ENCODE measurements at regions not wholly inside any gene's neighbourhood (a gene's known extent, or its start where the extent isn't known, plus 50 kb on each side); places are given as distances from the start of the nearest gene placed in this dataset.

DNA sequence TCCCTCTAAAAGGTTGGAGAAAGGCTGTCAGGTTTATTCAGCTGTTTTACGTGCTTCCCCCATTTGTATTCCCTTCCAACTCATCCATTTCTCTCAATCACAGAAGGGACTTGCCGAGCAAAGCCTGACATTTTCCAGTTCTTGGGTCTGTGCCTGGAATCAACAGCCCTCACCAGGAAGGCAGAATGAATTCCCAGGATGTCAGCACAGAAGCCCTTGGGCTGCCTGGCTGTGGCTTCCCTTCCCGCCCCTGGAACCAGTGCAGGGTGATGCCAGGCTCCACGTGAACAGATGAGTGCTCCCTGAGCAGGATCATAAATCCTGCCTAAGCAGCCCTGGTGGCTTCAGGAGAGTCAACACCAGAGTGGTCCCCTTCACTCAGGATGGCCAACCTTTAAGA is 86.1 kb upstream of the CD83 start:
- no peak for DNase-seq

DNA sequence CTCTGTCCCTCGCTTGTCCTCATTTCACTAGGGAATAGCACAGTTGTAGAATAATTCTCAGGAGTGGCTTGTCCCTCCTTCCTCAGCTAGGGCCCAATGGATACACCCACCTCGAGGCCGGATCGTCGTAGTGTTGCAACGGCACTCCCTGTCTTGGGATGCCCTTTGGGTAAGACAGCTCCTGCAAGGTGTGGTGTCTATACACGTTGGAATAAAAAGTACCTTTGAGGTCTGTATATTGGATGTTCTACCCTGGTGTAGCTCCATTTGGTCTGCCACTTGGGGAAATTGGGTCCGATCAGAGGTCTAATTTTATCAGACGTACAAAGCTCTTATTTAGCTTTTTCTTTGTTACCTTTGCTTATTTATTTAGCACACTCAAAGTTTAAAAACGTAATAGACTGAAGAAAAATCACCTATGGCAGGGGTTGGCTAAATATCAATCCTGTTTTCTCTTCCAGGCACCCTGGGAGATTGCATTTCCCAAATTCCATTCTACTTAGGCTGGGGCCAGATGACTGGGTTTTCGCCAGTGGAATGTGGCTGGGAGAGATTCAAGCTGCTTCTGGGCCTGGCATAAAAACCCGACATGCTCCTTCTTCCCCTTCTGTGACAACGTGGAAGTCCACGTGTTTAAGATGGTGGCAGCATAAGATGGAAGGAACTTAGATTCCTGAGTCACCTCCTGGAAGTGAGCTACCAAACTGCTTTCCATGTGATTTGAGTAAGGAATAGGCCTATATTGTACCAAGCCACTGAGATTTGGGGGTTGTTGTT is 82.3 kb upstream of the CD83 start:
- no peak for DNase-seq

DNA sequence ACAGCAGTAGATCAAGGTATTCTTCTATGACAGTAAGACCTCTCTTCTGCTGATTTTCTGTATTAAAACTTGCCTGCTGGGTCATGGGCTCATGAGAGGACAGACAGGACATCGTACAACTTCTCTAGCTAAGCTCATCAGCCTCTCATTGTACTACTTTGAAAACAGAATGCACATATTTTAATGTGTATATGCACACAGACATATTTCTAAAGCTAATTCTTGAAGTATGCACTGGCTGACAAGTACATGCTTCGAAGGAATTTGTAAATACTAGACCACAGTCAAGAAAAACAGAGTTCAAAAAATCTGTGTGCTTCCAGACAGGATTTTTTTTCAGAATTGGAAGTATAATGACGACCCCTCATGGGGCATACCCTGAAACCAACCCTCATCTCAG is 81.7 kb upstream of the CD83 start:
- DNase-seq: no peak

- no peak for DNase-seq
These were observed 80.7 kb upstream of the CD83 start for GRCh38 chr6:14036911-14037310.

GRCh38 chr6:14037402-14038277 is 79.9 kb upstream of the CD83 start:
- no peak for DNase-seq

DNA sequence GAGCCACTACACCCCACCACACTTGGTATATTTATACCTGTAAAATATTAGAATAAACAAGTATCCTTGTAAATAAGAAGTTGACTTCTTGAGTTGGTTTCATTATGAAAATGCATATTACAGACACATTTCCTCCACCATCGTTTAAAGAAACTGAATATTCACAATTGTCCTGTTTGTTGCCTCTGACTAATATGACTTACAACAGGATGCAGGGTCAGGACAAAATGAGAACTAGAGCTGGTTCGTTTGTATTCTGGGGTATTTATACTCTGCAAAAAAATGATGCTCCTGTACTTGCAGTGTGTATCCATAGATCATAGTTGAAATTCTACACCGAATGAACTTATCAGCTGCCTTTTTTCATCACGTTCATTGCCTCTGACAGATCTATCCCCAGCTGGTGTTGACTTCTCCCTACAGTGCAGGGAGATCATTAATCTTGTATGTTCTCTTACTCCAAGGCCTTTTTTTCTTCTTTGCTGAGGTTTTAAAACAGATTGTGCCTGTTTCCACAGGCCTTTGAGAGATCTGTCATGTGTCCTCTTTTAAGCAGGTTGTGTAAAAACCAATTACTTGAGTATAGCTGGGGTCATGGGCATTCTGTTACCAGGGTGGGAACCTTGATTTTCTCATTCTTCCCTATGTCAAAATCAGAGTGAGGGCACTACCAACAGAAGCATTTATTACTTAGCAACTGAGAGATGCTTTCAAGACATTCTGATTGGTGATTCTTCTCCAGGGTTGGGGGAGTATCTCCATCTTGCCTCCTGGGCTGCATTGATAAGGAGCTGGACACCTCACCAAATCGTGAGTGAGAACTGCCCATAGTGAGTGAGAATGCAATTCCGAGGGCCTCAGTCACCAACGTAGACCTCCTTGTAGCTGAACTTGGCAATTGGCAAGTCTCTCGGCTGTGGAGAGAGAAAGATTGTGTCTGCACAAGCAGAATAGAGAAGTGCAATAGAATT is 78.8 kb upstream of the CD83 start:
- DNase-seq: peak in 2 of 3 experiments; percentile 57 to 80

DNA sequence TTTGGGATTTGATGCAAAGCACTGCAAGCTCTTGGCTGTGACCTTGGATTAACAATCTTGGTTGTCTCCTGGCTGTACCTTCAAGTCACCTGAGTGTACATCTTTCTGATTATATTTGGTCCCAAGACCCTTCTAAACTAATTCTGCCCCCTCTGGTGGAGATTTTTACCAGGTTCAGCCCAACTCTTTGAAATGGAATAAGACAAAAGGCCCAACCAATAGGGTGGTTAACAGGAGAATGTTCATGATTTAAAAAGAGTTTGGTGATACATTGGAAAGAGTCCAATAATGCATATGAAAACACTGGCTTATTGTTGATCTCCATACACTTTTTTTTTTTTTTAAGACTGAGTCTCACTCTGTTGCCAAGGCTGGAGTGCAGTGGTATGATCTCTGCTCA is 77.5 kb upstream of the CD83 start:
- DNase-seq: peak in 1 of 3 experiments; percentile 53

DNA sequence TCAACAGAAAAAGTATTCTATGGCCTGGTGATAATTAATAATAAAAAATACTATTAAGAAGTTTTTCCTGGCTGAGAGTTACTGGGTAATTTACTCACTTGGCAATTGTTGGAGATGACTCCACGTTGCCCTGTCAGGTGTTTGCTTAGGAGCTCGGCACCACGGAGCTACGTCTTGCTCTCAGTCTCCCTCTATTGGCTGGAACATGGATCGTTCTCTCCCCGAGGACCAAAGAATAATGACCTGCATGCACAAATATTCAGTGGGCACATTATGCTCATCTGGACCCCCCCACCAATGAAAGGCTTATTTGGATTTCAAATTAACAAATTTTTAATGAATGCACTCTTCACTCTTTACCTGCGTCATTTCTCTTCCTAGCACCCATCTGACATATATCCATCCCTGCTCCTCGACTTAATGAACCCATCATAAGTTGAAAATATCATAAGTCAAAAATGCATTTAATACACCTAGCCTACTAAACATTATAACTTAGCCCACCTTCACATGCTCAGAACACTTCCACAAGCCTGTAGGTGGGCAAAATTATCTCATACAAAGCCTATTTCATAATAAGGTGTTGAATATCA is 71.0 kb upstream of the CD83 start:
- peak in 2 of 3 experiments; percentile 17 to 66 for DNase-seq

GRCh38 chr6:14047151-14047740 is 70.3 kb upstream of the CD83 start:
- DNase-seq: no peak

GRCh38 chr6:14048837-14049236 is 68.7 kb upstream of the CD83 start:
- peak in 1 of 3 experiments; percentile 32 for DNase-seq

DNA sequence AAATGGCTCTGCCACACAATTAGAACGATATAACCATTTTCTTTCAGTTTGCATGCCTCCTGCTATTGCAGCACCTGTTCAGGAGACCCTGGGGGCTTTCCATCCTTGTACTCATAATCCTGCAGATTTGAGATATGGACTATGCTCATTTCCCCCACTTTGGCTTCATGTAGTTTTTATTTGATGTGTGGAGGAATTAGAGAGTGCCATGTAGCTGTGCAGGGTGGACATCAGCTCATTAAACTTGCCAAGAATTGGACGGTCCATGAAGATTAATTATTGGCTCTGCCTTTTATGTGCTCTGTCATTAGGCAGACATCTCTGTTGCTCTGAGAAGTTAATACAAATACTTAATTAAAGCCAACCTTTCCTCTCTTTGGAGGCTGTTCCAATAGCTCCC is 66.2 kb upstream of the CD83 start:
- peak in 2 of 3 experiments; percentile 14 to 30 for DNase-seq

- DNase-seq: no peak
These were observed 63.8 kb upstream of the CD83 start for GRCh38 chr6:14053811-14054210.

GRCh38 chr6:14055541-14055940 is 62.0 kb upstream of the CD83 start:
- peak in 2 of 3 experiments; percentile 82 to 97 for DNase-seq

- no peak for DNase-seq
These were observed 59.4 kb upstream of the CD83 start for GRCh38 chr6:14058029-14058695.

DNA sequence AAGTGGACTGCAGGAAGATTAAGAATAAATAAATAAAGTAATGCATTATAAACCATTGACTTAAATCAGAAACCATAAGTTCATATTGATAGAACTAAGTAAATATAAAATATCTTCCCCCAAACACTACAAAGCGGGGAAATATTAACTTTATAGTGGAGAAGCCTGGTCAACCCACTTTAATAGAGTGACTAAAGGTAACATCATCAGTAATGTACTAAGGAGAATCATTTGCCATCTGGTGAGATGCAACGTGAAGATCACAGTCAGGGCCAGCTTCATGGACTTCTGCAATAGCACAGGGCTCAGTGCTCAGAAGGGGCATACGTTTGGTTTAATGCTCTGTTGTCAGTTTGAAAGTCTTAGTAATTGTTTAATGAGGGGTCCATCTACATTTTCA is 58.8 kb upstream of the CD83 start:
- DNase-seq: no peak

DNA sequence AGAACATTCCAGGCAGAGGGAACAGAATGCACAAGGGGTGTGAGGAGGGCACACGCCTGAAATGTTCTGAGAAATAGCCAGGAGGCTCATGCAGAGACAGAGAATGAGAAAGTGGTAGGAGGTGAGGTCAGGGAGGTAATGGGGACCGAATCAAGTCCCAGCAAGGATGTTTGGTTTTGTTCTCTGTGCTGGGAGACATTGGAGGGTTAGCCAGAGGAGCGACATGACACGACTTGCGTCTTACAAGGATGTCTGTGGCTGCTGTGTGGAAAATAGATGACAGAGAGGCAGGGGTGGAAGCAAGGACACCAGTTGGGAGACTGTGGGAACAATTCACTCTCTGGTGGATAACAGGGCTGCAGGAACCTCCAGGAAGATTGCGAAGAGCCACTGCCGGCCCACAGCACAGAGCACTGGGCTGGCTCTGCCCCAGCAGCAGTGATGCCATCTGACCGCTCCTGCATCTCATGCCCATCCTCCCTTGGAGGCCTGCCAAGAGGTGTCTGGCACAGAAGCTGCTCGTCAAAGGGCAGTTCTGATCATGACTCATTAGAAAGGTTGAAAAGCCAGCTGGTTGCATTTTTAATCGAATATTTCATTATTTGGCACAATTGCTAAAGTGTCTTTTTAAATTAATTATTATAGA is 57.7 kb upstream of the CD83 start:
- peak in 2 of 3 experiments; percentile 27 to 67 for DNase-seq

- no peak for DNase-seq
These were observed 56.6 kb upstream of the CD83 start for GRCh38 chr6:14060971-14061370.

GRCh38 chr6:14061643-14062042 is 55.9 kb upstream of the CD83 start:
- DNase-seq: no peak

GRCh38 chr6:14062345-14063029 is 55.1 kb upstream of the CD83 start:
- no peak for DNase-seq

DNA sequence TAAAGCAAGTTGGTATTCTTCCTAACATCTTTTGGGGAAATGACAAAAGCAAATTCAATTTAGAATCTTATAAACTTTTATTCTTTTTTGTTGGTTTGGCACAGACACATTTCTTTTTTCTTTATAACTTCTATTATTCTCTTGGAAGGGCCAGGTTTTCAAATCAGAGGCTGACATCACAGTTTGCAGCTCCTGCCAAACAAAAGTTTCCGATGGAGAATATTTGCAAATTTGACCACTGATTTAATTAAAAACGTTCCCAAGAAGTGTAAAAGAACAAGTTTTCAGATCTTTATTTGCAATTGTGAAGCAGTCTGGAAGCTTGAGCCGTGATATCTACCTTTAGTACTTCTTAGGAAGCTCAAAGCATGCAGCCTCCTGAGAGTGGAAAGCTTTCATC is 53.8 kb upstream of the CD83 start:
- DNase-seq: no peak

Measured in NCI-H1417 (cell line).